DOHH2 (cell line): ENCODE measurements at regions not wholly inside any gene's neighbourhood (a gene's known extent, or its start where the extent isn't known, plus 50 kb on each side); places are given as distances from the start of the nearest gene placed in this dataset.
A peak's percentile ranks its signal among the peaks of the same experiment; 100 is the strongest.

Experiments used
- H3F3A ChIP-seq: fragments of 200-600 bp; sonication (generic), shearing (Covaris generic); 2 replicates; pipeline ENCODE4 v1.6.0; 2016; ENCODE audit warnings: antibody characterized with exemption, mild to moderate bottlenecking; ENCODE audit not compliant: control insufficient read depth, insufficient read depth
- H3K27ac ChIP-seq: fragments of 200-600 bp; sonication (generic); 2 replicates; pipeline ENCODE4 v1.5.1; 2014; ENCODE audit warnings: low read depth, mild to moderate bottlenecking, low read length, moderate library complexity
- H3K27me3 ChIP-seq: fragments of 200-600 bp; sonication (generic); 2 replicates; pipeline ENCODE4 v1.6.1; 2014; ENCODE audit warnings: mild to moderate bottlenecking, low read length, mixed read lengths; ENCODE audit not compliant: control insufficient read depth
- H3K36me3 ChIP-seq: fragments of 200-600 bp; sonication (generic); 2 replicates; pipeline ENCODE4 v1.6.1; 2014; ENCODE audit warnings: mild to moderate bottlenecking, low read length, moderate library complexity, mixed read lengths; ENCODE audit not compliant: control insufficient read depth
- H3K4me1 ChIP-seq: fragments of 200-600 bp; sonication (generic); 2 replicates; pipeline ENCODE4 v1.6.1; 2014; ENCODE audit warnings: mild to moderate bottlenecking, low read length, mixed read lengths; ENCODE audit not compliant: control insufficient read depth
- H3K4me2 ChIP-seq: fragments of 200-600 bp; sonication (generic); 2 replicates; pipeline ENCODE4 v1.6.0; 2014; ENCODE audit warnings: mild to moderate bottlenecking, low read length, moderate library complexity
- H3K4me3 ChIP-seq: fragments of 200-600 bp; sonication (generic); 2 replicates; pipeline ENCODE4 v1.5.1; 2014; ENCODE audit warnings: mild to moderate bottlenecking, low read length, mixed read lengths
- H3K79me2 ChIP-seq: fragments of 200-600 bp; sonication (generic); 2 replicates; pipeline ENCODE4 v1.6.1; 2014; ENCODE audit warnings: mild to moderate bottlenecking, low read length, mixed read lengths; ENCODE audit not compliant: control insufficient read depth
- H3K9me2 ChIP-seq: fragments of 200-600 bp; sonication (generic); replicated peaks from 2 replicates; pipeline ENCODE4 v1.6.1; 2014; ENCODE audit warnings: mild to moderate bottlenecking, low read length, mixed read lengths; ENCODE audit not compliant: control insufficient read depth
- H3K9me3 ChIP-seq: fragments of 200-600 bp; sonication (generic); 2 replicates; pipeline ENCODE4 v1.6.1; 2014; ENCODE audit warnings: antibody characterized with exemption, low read length, mixed read lengths; ENCODE audit not compliant: control insufficient read depth, insufficient read depth
- H4K20me1 ChIP-seq: fragments of 200-600 bp; sonication (generic); 2 replicates; pipeline ENCODE4 v1.6.0; 2014; ENCODE audit warnings: low read depth, mild to moderate bottlenecking, antibody characterized with exemption, low read length, moderate library complexity; ENCODE audit not compliant: control insufficient read depth, insufficient read depth
- EZH2phosphoT487 ChIP-seq: fragments of 200-600 bp; sonication (generic); IDR thresholded peaks from 2 replicates; pipeline ENCODE4 v1.6.1; 2017; ENCODE audit warnings: borderline replicate concordance, mild to moderate bottlenecking, antibody characterized with exemption, low read length, moderate library complexity, mixed read lengths
- TF ChIP-seq, protein P1 (sequence below): fragments of 200-600 bp; sonication (generic); IDR thresholded peaks from one replicate; pipeline ENCODE4 v1.5.1; 2014; ENCODE audit warnings: antibody characterized with exemption, mild to moderate bottlenecking, low read depth, low read length; ENCODE audit not compliant: poor library complexity, severe bottlenecking

DNA sequence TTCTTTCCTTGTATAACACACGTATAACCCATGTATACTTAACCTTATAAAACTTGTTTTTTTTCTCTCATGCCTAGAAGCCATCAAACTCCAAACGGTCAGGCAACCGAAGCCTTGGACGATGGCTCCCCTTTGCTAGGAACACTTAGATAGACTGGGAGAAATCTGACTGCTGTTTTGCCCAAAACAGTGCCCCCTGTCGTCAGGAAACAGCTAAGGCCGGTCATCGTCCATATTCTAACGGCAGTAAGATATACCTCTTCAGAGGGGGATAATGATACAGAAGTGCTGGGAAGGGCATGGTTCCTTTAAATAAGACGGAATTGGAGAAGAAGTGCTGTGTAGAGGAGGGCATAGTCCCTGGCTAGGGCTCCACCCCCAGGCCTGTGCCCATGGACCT lies 130.5 kb downstream of the SLC41A2 start:
- no peak overlapping the region for H3K4me3 ChIP-seq
- H3K4me1 ChIP-seq = no peaks in the 10 kb centered on the region
- H4K20me1 ChIP-seq = no peaks in the 10 kb centered on the region
- no peaks in the 10 kb centered on the region for H3K9me2 ChIP-seq
- no peaks in the 10 kb centered on the region for H3K27me3 ChIP-seq
- H3K79me2 ChIP-seq = no peaks in the 10 kb centered on the region
- no peaks in the 10 kb centered on the region for H3F3A ChIP-seq
- no peak overlapping the region for H3K4me2 ChIP-seq
- H3K36me3 ChIP-seq = no peaks in the 10 kb centered on the region
- no peak overlapping the region for H3K27ac ChIP-seq
- no peak for TF ChIP-seq EZH2phosphoT487
- TF ChIP-seq, protein P1, sequence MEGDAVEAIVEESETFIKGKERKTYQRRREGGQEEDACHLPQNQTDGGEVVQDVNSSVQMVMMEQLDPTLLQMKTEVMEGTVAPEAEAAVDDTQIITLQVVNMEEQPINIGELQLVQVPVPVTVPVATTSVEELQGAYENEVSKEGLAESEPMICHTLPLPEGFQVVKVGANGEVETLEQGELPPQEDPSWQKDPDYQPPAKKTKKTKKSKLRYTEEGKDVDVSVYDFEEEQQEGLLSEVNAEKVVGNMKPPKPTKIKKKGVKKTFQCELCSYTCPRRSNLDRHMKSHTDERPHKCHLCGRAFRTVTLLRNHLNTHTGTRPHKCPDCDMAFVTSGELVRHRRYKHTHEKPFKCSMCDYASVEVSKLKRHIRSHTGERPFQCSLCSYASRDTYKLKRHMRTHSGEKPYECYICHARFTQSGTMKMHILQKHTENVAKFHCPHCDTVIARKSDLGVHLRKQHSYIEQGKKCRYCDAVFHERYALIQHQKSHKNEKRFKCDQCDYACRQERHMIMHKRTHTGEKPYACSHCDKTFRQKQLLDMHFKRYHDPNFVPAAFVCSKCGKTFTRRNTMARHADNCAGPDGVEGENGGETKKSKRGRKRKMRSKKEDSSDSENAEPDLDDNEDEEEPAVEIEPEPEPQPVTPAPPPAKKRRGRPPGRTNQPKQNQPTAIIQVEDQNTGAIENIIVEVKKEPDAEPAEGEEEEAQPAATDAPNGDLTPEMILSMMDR = peak; percentile 51
- H3K9me3 ChIP-seq = peaks cover 15% of the 10 kb centered on the region

DNA sequence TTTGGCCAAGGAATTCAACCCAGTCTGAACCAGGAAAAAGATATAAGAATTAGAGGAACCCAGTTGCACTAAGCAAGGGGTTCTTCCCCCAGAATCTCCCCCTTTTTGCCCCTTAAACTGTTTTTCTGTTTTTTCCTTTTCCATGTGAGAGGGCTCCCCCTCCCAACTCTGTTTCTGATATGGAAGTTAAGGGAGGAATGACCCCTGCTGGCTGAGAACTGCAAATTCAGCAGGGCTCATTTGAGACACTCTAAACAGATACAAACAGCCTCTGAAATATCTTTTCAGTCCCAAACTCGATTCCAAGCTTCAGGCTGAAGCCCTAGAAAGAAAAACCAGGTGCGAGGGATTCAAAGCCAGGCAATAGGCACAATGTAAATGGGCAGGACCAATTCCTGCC lies 132.7 kb downstream of the SLC41A2 start:
- Histone ChIP-seq H3K4me1 (no peaks in the 10 kb centered on the region), H3K27ac (no peak overlapping the region), H3K4me2 (no peak overlapping the region), H3K9me2 (no peaks in the 10 kb centered on the region), H3K9me3 (peaks cover 15% of the 10 kb centered on the region), H3K36me3 (no peaks in the 10 kb centered on the region), H3K79me2 (no peaks in the 10 kb centered on the region), H3K4me3 (no peak overlapping the region), H4K20me1 (no peaks in the 10 kb centered on the region), H3K27me3 (no peaks in the 10 kb centered on the region), H3F3A (no peaks in the 10 kb centered on the region)
- TF ChIP-seq EZH2phosphoT487 = no peak
- TF ChIP-seq, protein P1 = peak; percentile 44

DNA sequence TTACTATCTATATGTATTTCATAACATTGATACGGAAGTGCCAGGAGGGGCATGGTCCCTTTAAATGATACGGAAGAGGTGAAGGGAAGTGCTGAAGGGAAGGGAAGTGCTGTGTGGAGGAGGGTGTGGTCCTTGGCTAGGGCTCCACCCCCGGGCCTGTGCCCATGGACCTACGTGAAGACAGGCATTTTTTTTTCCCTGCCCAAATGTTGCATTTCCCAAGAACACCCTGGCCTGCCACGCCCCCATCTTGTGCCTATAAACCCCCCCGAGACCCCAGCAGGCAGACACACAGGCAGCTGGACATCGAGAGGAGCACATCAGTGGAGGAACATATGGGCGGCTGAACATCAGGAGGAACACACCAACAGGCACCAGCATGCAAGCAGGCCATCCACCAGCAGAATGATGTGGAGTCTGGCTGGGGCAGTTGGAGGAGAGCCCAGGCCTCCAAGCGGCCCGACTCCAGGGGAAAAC lies 134.1 kb downstream of the SLC41A2 start:
- H3K9me2 ChIP-seq = no peaks in the 10 kb centered on the region
- H3K27ac ChIP-seq = no peak overlapping the region
- no peak overlapping the region for H3K4me2 ChIP-seq
- H3K36me3 ChIP-seq = no peaks in the 10 kb centered on the region
- no peaks in the 10 kb centered on the region for H3K27me3 ChIP-seq
- peaks cover 15% of the 10 kb centered on the region for H3K9me3 ChIP-seq
- no peaks in the 10 kb centered on the region for H3F3A ChIP-seq
- H4K20me1 ChIP-seq = no peaks in the 10 kb centered on the region
- H3K4me1 ChIP-seq = no peaks in the 10 kb centered on the region
- H3K4me3 ChIP-seq = no peak overlapping the region
- TF ChIP-seq, protein P1 = no peak
- TF ChIP-seq EZH2phosphoT487 = no peak
- no peaks in the 10 kb centered on the region for H3K79me2 ChIP-seq
